CD4-positive, CD25-positive, alpha-beta regulatory T cell (primary cell): ENCODE measurements at regions not wholly inside any gene's neighbourhood (a gene's known extent, or its start where the extent isn't known, plus 50 kb on each side); places are given as distances from the start of the nearest gene placed in this dataset.
"Not testable (repeated sequence)": the region's sequence is repeated elsewhere in the genome, so short reads cannot be mapped to it uniquely, and the experiment has no call there.

Source experiments
- ATAC-seq, 2 donors: fragments of 150-1000 bp; cut with Tn5 transposase; one replicate each; pipeline ENCODE4 v1.10.0; 2021; ENCODE audit warnings: low read depth in 2 of 2, moderate number of reproducible peaks in 2 of 2, moderate library complexity in 1 of 2
- DNase-seq, 3 donors: peaks; one replicate each; pipeline versions ENCODE4 v3.0.0 to v3.0.0-alpha.2; 2012 to 2022; ENCODE audit warnings: mixed read lengths in 1 of 3
- H3K27ac ChIP-seq: one replicate; pipeline ENCODE4 v1.7.0; 2013; ENCODE audit warnings: mild to moderate bottlenecking, low read length; ENCODE audit not compliant: insufficient read depth, poor library complexity, severe bottlenecking
- H3K27me3 ChIP-seq: one replicate; pipeline ENCODE4 v1.7.0; 2013; ENCODE audit warnings: low read length; ENCODE audit not compliant: control insufficient read depth, insufficient read depth
- H3K36me3 ChIP-seq: one replicate; pipeline ENCODE4 v1.7.0; 2013; ENCODE audit warnings: mild to moderate bottlenecking, low read length, moderate library complexity; ENCODE audit not compliant: control insufficient read depth, insufficient read depth
- H3K4me1 ChIP-seq: 2 replicates; pipeline ENCODE4 v1.7.0; 2013; ENCODE audit warnings: mild to moderate bottlenecking, low read length; ENCODE audit not compliant: insufficient read depth, control insufficient read depth, poor library complexity, severe bottlenecking
- H3K4me3 ChIP-seq: one replicate; pipeline ENCODE4 v1.7.0; 2013; ENCODE audit warnings: low read depth, mild to moderate bottlenecking, low read length, moderate library complexity
- H3K9me3 ChIP-seq, 2 experiments: 1 replicate in 1 of 2; 2 replicates in 1 of 2; pipeline ENCODE4 v1.7.0; 2013; ENCODE audit warnings: low read length in 2 of 2, mild to moderate bottlenecking in 1 of 2, moderate library complexity in 1 of 2; ENCODE audit not compliant: control insufficient read depth in 2 of 2
- H3K27ac Mint-ChIP-seq, 3 donors: one replicate each; pipeline ENCODE4 v1.8.0; 2020 to 2022; ENCODE audit warnings: mild to moderate bottlenecking in 3 of 3, mixed read lengths in 3 of 3, moderate library complexity in 2 of 3
- H3K27me3 Mint-ChIP-seq: one replicate; pipeline ENCODE4 v1.8.0; 2022; ENCODE audit warnings: mild to moderate bottlenecking, mixed read lengths
- H3K36me3 Mint-ChIP-seq: one replicate; pipeline ENCODE4 v1.8.0; 2020; ENCODE audit warnings: mixed read lengths
- H3K4me1 Mint-ChIP-seq, 4 donors: one replicate each; pipeline ENCODE4 v1.8.0; 2020 to 2022; ENCODE audit warnings: mixed read lengths in 4 of 4, mild to moderate bottlenecking in 1 of 4
- H3K4me3 Mint-ChIP-seq, 4 donors: one replicate each; pipeline ENCODE4 v1.8.0; 2020 to 2022; ENCODE audit warnings: mild to moderate bottlenecking in 4 of 4, mixed read lengths in 4 of 4, moderate library complexity in 3 of 4
- H3K9me3 Mint-ChIP-seq, 7 donors: one replicate each; pipeline ENCODE4 v1.8.0; 2020 to 2022; ENCODE audit warnings: mixed read lengths in 7 of 7, mild to moderate bottlenecking in 3 of 7, moderate library complexity in 2 of 7

DNA sequence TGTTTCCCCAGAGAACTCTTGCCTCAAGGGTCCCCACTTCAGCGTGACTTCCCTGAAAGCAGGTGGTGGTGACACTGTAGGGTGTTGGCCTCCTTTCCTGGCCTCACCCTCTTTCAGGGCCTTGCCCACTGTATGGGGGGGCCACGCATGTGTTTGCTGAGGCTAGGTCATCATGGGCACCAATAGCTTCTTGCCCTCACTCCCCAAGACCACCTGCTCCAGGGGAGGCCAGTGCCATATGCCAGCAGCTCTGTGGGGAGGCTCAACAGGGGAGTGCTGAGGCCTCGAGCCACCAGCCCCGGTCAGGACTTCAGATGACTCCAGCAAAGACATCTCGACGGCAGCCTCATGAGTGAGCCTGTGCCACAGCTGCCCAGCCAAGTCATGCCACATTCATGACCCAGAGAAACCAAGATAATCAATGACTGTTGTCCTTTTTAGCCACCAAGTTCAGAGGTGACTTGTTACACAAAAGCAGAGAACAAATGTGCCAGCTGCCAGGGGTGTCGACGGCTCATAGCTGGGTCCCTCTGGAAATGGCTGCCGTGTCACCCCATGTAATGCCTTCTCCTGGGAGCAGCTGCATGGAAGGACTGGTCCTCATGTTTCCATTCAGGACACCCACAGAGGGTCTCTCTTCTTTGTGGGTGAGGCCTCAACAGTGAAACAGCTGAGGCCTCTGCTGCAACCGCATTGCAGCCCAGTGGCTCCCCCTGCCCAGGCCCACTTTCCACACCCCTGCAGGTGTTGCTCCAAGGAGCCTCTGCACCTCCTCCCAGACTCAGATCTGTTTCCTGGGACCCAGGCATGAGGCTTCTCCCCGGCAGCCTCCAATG is 162.2 kb downstream of the LAT start:
- peak overlapping the region; percentile 98 to 100 (median 99) for H3K27ac Mint-ChIP-seq
- H3K27me3 ChIP-seq, H3K9me3 Mint-ChIP-seq, H3K9me3 ChIP-seq, H3K27me3 Mint-ChIP-seq, H3K4me3 ChIP-seq, ATAC-seq, H3K36me3 ChIP-seq: not testable (repeated sequence)
- peaks cover 6 to 85% (median 32%) of the 10 kb centered on the region in 4 donors for H3K4me1 Mint-ChIP-seq
- H3K36me3 Mint-ChIP-seq, result peaks cover 29% of the 10 kb centered on the region
- DNase-seq, result peak in 1 of 3 donors; percentile 15
- H3K4me1 ChIP-seq, result peaks cover 39% of the 10 kb centered on the region
- peak overlapping the region in 3 of 4 donors; percentile 11 to 55 (median 43) for H3K4me3 Mint-ChIP-seq
- peak overlapping the region; percentile 88 for H3K27ac ChIP-seq

DNA sequence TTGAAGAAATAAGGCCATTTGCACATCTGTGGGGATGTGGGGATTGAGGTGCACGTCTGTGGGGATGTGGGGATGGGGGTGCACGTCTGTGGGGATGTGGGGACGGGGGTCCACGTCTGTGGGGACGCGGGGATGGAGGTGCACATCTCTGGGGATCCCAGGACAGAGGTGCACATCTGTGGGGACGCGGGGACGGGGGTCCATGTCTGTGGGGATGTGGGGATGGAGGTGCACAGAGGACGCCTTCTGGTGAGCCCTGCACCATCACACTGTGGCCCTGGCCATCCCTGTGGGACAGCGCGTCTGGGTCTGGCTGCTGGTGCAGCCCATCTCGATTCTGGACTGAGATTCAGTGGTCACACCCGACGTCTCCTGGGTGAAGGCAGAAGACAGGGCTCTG is 161.4 kb downstream of the LAT start:
- H3K4me1 Mint-ChIP-seq, result peaks cover 6 to 77% (median 32%) of the 10 kb centered on the region in 4 donors
- Histone ChIP-seq H3K36me3 (no peaks in the 10 kb centered on the region), H3K4me1 (peaks cover 37% of the 10 kb centered on the region), H3K27me3 (no peaks in the 10 kb centered on the region), H3K27ac (peak overlapping the region; percentile 1), H3K9me3 (no peaks in the 10 kb centered on the region), H3K4me3 (no peak overlapping the region)
- peaks cover 0 to 1% (median 0%) of the 10 kb centered on the region in 7 donors for H3K9me3 Mint-ChIP-seq
- no peak overlapping the region for H3K4me3 Mint-ChIP-seq
- no peak for ATAC-seq
- H3K27me3 Mint-ChIP-seq, result no peaks in the 10 kb centered on the region
- peaks cover 29% of the 10 kb centered on the region for H3K36me3 Mint-ChIP-seq
- no peak for DNase-seq
- peak overlapping the region; percentile 98 to 100 (median 99) for H3K27ac Mint-ChIP-seq

- not testable (repeated sequence) for H3K27ac ChIP-seq, H3K9me3 Mint-ChIP-seq, DNase-seq, H3K27me3 ChIP-seq, ATAC-seq, H3K9me3 ChIP-seq, H3K36me3 ChIP-seq, H3K4me3 ChIP-seq, H3K27me3 Mint-ChIP-seq
- Mint-ChIP-seq H3K36me3 (peaks cover 29% of the 10 kb centered on the region), H3K27ac (peak overlapping the region; percentile 89 to 100 (median 99)), H3K4me3 (peak overlapping the region in 1 of 4 donors; percentile 57), H3K4me1 (peaks cover 6 to 76% (median 30%) of the 10 kb centered on the region in 4 donors)
- peaks cover 37% of the 10 kb centered on the region for H3K4me1 ChIP-seq
These were observed 160.8 kb downstream of the LAT start for GRCh38 chr16:29145486-29146225.

- not testable (repeated sequence) for H3K27me3 Mint-ChIP-seq, H3K9me3 Mint-ChIP-seq, H3K4me3 ChIP-seq, H3K27ac ChIP-seq, ATAC-seq, H3K36me3 ChIP-seq, DNase-seq, H3K27me3 ChIP-seq, H3K9me3 ChIP-seq
- H3K36me3 Mint-ChIP-seq, result peaks cover 29% of the 10 kb centered on the region
- H3K4me3 Mint-ChIP-seq, result peak overlapping the region in 1 of 4 donors; percentile 57
- H3K27ac Mint-ChIP-seq, result peak overlapping the region; percentile 89 to 100 (median 99)
- peaks cover 6 to 73% (median 25%) of the 10 kb centered on the region in 4 donors for H3K4me1 Mint-ChIP-seq
- H3K4me1 ChIP-seq, result peaks cover 34% of the 10 kb centered on the region
These were observed 160.2 kb downstream of the LAT start for GRCh38 chr16:29145086-29145485.

DNA sequence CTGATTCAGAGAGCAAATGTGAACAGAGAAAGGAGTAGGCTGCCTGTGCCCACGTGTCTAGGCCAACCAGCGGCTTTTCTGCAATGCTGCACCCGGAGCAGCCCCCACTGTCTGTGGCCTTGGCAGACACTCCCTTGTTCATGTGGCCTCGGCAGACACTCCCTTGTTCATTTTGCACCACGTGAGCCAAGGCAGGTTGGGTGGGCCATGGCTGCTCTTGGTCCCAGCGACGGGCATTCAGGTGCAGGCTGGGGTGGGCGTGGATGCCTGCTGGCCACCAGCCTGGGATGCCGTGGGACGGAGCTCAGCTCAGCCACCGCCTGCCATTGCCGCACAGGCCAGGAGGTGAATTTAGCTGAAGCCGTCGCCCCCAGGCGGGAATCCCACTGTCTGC is 159.8 kb downstream of the LAT start:
- H3K4me3 ChIP-seq, H3K36me3 ChIP-seq, H3K27ac ChIP-seq, H3K27me3 ChIP-seq, DNase-seq, H3K9me3 ChIP-seq, H3K9me3 Mint-ChIP-seq, H3K27me3 Mint-ChIP-seq, ATAC-seq: not testable (repeated sequence)
- Mint-ChIP-seq H3K4me3 (peak overlapping the region in 2 of 4 donors; percentile 15 to 35), H3K4me1 (peaks cover 6 to 69% (median 21%) of the 10 kb centered on the region in 4 donors), H3K27ac (peak overlapping the region; percentile 69 to 100 (median 87)), H3K36me3 (peaks cover 29% of the 10 kb centered on the region)
- H3K4me1 ChIP-seq, result peaks cover 30% of the 10 kb centered on the region

- not testable (repeated sequence) for ATAC-seq
- Mint-ChIP-seq H3K4me1 (peaks cover 0 to 67% (median 15%) of the 10 kb centered on the region in 4 donors), H3K36me3 (peaks cover 24% of the 10 kb centered on the region)
These were observed 159.2 kb downstream of the LAT start for GRCh38 chr16:29143739-29144668.

GRCh38 chr16:29142506-29142905 is 157.7 kb downstream of the LAT start:
- Mint-ChIP-seq H3K4me3 (peak overlapping the region in 1 of 4 donors; percentile 39), H3K36me3 (peaks cover 24% of the 10 kb centered on the region), H3K27ac (peak overlapping the region; percentile 87 to 97 (median 90)), H3K4me1 (peaks cover 8 to 67% (median 14%) of the 10 kb centered on the region in 4 donors)
- not testable (repeated sequence) for H3K36me3 ChIP-seq, H3K27ac ChIP-seq, H3K9me3 Mint-ChIP-seq, ATAC-seq, DNase-seq, H3K27me3 ChIP-seq, H3K9me3 ChIP-seq, H3K4me3 ChIP-seq, H3K27me3 Mint-ChIP-seq
- H3K4me1 ChIP-seq, result peaks cover 27% of the 10 kb centered on the region

More at GRCh38 chr16:29143739-29144668, 159.2 kb downstream of the LAT start:
- not testable (repeated sequence) for H3K27ac ChIP-seq, H3K9me3 Mint-ChIP-seq, H3K36me3 ChIP-seq, H3K9me3 ChIP-seq, H3K27me3 Mint-ChIP-seq, H3K27me3 ChIP-seq, DNase-seq, H3K4me3 ChIP-seq
- H3K27ac Mint-ChIP-seq, result peak overlapping the region in 2 of 3 donors; percentile 87 to 100
- H3K4me3 Mint-ChIP-seq, result peak overlapping the region in 2 of 4 donors; percentile 15 to 35
- peaks cover 27% of the 10 kb centered on the region for H3K4me1 ChIP-seq
